HL-60 (cell line): ENCODE measurements at regions not wholly inside any gene's neighbourhood (a gene's known extent, or its start where the extent isn't known, plus 50 kb on each side); places are given as distances from the start of the nearest gene placed in this dataset.

Experiments
- CTCF ChIP-seq: IDR thresholded peaks from one replicate; pipeline ENCODE4 v1.5.1; 2011; ENCODE audit warnings: low read length, control low read depth, inconsistent platforms; ENCODE audit not compliant: insufficient read depth
- REST ChIP-seq: IDR thresholded peaks from 2 replicates; pipeline ENCODE4 v1.6.1; 2012; ENCODE audit warnings: low read depth; ENCODE audit not compliant: insufficient replicate concordance

- no peak for TF ChIP-seq CTCF
- TF ChIP-seq REST: no peak
These were observed 117.6 kb upstream of the GPR101 start for GRCh38 chrX:137151403-137151802.
